Fibroblast of skin of left quadriceps (primary cell): ENCODE measurements at regions not wholly inside any gene's neighbourhood (a gene's known extent, or its start where the extent isn't known, plus 50 kb on each side); places are given as distances from the start of the nearest gene placed in this dataset.

Experiments
- DNase-seq, 2 experiments: peaks; one replicate each; pipeline ENCODE4 v3.0.0-alpha.2; 2013; ENCODE audit warnings: low read depth in 2 of 2

- no peak for DNase-seq
Measured at GRCh38 chr9:91098203-91098850, 263.4 kb downstream of the AUH start.

GRCh38 chr9:91099436-91099835 is 262.3 kb downstream of the AUH start:
- no peak for DNase-seq

DNA sequence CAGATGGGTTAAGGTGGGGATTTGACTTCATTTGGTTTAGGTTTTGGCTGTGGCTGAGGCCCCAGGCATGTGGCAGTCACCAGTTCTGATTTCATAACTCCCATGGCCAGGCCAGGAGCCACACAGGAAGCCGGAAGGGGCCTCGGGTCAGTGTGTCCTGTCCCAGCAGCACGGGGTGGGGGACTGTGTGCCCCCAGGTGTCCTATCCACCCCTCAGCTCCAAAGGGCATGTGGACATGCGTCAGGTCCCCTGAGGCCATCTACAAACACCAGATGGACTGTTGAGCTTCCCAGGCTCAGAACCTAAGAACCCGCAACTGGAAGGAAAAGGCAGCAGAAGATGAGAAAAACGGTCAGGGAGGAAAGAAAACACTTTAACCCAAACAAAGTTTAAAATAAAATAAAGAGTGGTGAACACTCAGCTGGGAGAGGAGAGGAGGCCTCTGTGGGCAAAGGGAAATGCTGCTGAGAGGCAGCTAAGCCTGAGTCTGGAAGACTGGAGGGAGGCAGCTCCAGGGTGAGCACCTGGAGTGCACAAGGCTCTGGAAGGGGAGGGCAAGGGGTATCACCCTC is 260.8 kb downstream of the AUH start:
- DNase-seq: no peak

DNA sequence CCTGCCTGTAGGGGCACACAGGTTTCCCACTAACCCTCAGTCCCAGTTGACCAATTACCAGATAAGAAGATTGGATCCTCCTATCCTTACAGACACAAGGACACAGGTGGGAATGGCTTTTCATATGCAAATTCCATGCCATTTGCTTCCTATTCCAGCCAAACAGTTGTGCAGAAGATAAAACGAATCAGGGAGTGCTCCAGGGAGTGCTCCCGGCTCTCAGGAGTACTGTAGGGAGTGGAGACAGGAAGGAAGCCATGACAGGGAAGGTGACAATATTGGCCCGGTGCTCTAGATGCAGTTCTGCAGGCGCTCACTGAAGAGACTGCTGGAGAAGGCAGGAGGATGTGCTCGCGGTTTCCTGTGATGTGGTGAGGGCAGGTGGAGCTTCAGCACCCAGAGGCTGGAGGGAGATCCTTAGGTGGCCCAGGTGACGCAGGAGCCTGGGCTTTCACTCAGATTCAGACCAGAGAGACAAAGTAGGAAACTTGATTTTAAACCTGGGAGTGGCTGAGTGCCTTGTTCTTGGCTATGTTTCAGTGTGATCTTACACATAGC is 260.0 kb downstream of the AUH start:
- no peak for DNase-seq

- no peak for DNase-seq
Measured at GRCh38 chr9:91102269-91102668, 259.4 kb downstream of the AUH start.

DNA sequence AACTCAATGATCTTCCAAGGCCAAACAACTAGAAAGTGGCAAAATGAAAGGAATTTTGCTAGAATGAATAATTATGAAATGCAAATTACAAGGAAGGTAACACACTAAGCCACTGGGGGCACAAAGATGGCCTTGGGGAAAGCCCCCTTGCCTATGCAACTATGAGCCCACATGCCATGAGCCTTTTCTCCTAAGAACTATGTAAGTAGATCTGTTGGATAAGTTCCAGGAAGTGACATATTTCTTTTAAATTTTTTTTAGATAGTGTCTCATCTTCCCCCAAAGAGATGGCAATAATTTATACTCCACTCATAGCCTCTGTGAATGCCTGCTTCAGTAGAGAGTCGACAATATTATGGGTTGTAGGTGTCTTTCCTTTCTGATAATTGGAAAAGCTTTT is 257.8 kb downstream of the AUH start:
- DNase-seq: no peak

GRCh38 chr9:91106415-91107081 is 255.2 kb downstream of the AUH start:
- DNase-seq: no peak

GRCh38 chr9:91111226-91111625 is 250.5 kb downstream of the AUH start:
- DNase-seq: no peak

DNA sequence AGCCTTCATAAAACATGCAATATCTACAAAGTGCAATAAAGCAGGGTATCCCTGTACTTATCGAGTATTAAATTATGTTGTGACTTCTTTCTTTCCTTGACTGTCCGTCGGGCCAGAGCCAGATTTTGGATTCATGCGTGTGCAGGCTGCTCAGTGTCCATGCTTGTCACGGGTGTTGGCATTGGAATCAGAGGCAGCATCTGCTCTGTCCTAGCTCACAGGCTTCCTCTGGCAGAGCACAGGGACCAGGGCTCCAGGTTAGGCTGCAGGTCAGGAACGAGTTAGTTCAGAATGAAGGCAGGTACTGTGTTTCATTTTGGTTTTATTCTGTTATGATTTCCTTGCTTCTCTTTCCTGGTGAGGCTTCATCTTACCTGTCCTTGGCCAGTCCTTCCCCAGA is 249.8 kb downstream of the AUH start:
- no peak for DNase-seq

DNA sequence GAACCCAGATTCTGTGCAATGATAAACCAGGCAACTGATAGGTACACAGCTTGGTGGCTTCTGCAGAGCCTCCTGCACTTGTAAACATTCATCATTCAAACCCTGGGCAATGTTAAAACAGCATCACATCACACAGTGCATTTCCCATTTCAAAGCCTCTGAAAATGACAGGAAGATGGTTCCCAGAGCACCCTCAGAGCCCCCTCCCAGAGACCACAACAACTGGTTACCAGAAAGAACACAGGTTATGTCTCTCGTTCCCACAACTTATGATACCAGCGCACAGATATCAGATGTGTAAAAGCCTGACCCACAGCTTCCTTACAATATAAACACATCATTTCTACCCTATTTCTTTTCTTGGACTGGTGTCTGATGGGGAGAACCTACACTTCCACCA is 248.7 kb downstream of the AUH start:
- no peak for DNase-seq

GRCh38 chr9:91114450-91114849 is 247.3 kb downstream of the AUH start:
- DNase-seq: no peak

DNA sequence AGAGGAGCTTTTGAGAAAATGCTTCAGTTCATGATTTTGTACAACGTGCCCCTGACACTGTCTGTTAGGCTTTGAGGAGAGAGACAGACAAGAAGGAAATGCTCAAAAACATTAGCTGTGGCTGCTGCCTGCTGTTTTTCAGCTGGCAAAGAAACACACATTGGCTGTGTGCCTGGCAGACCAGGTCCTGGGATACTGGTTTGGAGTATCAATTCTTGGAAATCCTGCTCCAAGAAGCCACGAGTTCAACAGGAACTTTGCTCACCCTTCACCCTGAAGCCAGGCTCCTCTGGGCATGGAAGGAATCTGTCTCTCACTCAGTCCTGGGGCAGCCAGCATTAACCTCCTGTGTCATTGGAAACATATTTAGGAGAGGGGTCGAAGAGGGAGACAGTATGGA is 245.5 kb downstream of the AUH start:
- DNase-seq: no peak

DNA sequence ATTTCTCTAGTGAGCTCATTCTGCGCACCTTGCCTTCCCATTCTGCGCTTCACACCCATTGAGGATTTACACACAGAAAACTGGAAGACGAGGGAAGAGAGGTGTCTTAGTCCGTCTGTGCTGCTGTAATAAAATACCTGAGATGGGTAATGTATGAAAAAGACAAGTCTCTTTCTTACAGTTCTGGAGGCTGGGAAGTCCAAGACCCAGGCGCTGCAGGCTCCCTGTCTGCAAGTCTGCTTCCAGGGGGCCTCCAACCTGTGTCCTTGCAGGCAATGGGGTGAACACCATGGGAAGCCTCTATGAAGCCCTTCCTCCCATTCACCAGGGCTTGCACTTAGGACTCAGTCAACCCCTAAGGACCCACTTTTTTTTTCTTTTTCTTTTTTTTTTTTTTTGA is 245.0 kb downstream of the AUH start:
- no peak for DNase-seq

GRCh38 chr9:91117474-91117891 is 244.2 kb downstream of the AUH start:
- DNase-seq: no peak

- peak in 1 of 2 experiments; percentile 26 for DNase-seq
Measured at GRCh38 chr9:91117959-91118703, 243.6 kb downstream of the AUH start.

DNA sequence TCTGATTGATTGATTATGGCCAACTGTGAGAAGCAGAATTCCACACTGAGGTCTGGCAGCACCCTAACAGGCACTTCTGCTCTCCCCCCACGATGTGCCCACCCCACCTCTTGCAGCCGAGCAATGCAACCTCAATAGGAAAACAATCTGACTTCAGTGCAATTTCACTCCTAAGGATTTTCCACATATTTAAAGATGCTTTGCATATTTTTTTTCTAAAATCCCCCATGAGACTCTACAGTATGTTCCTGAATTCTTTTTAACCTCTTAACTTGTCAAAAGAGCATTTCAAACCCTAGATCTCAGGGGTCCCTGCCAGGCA is 243.1 kb downstream of the AUH start:
- no peak for DNase-seq

- DNase-seq: peak in 1 of 2 experiments; percentile 24
Measured at GRCh38 chr9:91119142-91119541, 242.6 kb downstream of the AUH start.

- peak; percentile 72 to 79 for DNase-seq
Measured at GRCh38 chr9:91119679-91120078, 242.0 kb downstream of the AUH start.

- no peak for DNase-seq
Measured at GRCh38 chr9:91120200-91120599, 241.5 kb downstream of the AUH start.

DNA sequence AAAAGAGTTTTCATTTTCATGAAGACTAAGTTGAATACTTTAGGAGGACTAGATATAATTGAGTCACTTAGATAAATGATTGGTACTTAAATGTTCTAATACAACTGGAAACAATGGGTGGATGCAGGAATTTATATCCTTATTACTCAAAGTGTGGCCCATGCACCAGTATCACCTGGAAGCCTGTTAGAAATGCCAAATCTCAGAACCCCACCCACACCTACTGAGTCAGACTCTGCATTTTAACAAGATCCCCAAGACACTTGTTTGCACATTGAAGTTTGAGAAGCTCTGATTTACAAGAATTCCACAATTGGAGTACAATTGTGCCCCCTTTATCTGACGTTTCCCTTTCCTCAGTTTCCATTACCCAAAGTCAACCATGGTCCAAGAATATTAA is 239.0 kb downstream of the AUH start:
- DNase-seq: no peak

DNA sequence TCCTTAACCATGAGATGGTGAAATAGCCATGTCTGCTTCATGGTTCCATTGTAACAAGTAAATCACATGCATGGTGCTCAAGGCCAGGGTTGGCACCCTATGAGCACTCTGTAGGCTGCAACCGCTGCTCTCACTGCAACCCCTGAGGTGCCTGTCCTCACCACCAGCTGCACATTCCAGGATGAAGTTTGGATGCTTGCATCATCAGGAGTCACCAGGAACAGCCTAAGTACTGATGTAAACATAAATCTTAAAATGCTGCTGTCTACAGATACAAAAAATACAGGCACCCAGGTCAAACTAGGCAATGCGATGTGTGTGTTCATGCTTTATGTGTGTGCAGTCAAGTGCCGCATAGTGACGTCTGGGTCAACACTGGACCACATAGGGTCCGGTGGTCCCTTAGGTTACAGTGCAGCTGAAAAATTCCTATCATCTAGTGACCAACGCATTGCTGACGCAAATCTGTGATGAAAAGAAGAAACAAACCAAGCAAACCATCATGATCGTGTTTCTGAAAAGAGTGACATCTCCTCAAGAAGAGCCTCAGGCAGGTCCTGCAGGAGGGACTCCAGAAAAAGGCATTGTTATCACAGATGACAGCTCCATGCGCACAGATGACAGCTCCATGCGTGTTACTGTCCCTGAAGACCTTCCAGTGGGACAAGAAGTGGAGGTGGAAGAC is 234.8 kb downstream of the AUH start:
- no peak for DNase-seq

DNA sequence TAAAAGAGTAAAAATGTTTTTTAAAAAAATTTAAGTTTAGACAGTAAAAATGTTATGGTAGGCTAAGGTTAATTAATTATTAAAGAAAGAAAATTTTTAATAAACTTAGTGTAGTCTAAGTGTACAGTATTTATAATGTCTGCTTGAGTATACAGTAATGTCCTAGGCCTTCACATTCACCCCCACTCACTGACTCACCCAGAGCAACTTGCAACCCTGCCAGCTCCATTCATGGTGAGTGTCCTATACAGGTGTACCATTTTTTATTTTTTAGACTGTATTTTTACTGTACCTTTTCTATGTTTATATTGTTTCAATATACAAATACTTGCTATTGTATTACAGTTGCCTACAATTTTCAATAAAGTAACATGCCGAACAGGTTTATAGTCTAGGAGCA is 234.1 kb downstream of the AUH start:
- DNase-seq: no peak
